Muscle of back (tissue), 3 donors: ENCODE measurements at regions not wholly inside any gene's neighbourhood (a gene's known extent, or its start where the extent isn't known, plus 50 kb on each side); places are given as distances from the start of the nearest gene placed in this dataset.
"Not testable (repeated sequence)": the region's sequence is repeated elsewhere in the genome, so short reads cannot be mapped to it uniquely, and the experiment has no call there.

Experiments used
- DNase-seq, 3 donors: peaks; one replicate each; pipeline versions ENCODE4 v3.0.0 to v3.0.0-alpha.2; 2013

DNA sequence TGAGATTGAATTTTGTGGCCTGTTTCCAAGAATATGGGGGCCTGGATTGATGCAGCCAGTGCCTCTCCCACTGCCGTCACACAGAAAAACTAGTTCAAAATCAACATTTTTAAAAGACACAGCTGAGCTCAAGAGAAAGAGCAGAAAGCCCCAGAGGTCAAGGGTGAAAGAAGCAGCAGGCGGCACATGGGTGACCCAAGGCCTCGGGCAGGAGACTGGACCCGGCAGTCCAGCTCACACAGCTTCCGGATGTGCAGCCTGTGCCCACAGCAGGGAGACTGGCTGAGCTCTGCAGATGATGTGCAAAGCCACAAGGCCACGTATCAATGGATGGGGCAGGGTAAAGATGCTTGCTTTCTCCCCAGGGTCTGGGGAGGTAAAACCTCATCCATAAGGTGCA, 50.4 kb upstream of the RNF32 start:
- DNase-seq, result no peak

DNA sequence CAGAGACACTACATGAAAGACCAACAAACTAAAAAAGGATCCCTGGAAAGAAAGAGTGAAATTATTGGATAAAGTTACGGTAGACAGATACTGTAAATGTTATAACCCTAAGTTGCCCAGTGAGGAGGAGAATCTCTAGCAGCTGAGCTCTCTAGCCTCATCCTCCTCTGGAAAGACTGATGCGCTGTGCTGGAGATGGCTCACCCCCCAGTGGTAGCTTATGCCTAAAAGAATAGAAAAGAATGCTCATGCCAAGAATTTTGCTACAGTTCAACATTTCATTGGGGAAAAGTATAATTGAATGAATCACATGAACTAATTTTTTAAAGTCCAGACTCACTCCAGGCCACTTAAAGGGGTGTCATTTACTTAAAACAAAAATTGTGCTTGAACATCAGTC, 50.8 kb upstream of the RNF32 start:
- no peak for DNase-seq

DNA sequence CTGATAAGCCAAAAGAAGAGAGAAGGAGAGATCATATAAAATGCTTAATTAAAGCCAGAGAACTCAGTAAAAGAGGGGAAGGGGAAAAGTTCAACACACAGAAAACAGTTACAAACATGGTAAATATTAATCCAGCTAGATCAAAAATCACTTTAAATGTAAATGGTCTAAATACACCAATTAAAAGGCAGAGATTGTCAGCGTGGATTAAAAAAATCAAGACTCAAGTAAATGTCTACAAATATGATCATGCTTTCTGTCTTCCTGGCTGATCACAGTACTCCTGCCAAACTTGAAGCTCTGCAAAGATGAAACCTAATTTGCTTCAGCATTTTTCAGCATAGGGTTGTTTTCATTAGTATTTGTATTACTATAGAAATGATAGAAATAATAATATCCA, 54.6 kb upstream of the RNF32 start:
- DNase-seq, result no peak

DNA sequence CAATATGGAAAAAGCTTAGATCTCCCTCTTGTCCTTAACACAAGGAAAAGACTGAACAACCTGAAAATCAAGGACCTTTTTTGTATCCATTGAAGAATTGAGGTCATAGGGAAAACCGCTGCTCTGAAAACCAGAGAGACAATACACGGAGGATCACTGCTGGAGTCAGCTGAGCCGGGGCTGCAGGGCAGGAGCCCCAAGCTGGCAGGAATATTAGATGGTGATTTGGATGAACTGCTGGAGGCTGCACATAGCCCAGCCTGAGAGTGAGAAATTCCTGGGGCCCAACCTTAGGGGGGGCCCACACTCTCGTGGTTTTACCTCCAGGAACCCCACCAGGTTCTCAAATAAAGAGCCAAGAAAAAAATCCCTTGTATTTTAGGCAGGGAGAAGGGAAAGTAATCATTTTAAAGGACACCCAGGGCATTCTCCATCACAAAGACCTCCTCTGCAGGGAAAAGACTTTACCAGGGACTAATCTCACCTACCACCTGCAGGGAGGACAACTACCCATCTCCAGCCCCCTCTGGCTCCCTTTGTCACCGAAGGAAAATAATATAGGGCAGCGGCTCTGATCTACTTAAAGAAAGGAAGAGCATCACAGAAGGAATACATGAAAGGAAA, 55.4 kb upstream of the RNF32 start:
- no peak for DNase-seq

DNA sequence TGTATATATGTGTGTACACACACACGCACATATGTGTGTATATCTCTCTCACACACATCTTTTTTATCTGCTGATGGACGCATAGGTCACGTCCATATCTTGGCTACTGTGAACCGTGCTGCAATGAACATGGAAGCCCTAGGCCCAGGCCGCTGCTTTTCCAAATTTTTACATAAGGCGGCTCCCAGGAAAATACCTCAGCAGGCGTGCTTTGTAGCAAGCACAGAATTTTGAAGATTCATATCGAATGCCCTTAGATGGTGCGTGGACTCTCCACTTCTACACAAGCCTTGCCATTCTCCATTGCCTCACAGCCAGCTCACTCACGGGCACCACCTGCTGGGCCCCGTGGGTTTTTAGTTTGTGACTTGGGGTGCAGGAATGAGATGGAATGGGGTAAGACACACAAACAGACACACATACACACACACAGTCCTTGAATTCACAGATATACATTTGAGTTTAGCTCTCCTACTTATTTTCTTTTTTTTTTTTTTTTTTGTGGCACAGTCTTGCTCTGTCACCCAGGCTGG, 57.9 kb upstream of the RNF32 start:
- DNase-seq, result no peak

DNA sequence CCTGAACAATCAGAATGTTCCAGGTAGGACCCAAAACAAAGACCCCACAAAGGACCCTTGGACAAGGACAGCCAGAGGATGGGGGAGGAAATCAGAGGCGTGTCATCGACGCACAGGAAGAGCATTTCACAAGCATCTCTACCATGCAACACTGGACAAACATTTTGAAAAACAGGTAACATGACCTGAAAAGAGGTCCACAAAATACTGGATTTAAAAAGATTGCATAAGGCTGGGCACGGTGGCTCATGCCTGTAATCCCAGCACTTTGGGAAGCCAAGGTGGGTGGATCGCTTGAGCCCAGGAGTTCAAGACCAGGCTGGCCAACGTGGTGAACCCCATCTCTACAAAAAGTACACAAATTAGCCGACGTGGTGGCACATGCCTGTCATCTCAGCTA, 60.5 kb upstream of the RNF32 start:
- no peak for DNase-seq

DNA sequence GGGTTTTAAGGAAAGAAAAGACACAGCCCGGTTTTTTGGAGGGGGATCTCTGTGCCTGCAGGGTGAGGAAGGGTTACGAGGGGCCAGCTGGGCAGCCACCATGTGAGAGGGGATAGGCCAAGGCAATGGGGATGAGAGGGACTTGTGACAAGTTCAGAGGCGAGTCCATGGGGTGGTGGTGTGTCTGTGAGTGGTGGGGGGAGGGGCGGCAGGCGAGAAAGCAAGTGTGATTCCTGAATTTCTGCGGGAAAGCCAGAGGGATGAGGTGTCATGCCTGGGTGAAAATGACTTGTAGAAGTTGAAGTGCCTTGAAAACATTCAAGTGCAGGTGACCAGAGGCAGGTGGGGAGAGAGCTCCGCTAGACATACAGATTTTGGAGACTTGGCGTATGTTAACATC, 61.0 kb upstream of the RNF32 start:
- DNase-seq, result no peak

DNA sequence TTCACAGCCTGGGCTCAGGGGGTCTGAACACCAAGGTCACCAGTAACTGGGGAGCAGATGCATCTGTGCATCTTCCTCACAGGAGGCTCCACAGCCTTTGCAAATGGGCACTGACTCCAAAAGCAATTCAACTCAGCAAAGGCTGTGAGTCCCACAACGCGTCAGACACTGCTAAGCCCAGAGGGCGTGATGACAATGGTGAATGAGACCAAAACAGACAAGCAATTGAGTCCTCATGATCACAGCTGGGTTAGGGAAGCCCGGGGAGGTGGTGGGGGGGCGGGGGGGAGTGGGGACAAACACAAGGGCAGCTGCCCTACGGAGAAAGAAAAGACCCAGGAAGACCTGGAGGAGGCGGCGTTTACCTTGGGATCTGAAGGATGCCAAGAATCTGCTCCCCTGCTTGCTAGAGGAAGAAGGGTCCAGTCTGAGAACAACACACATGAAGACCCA, 61.6 kb upstream of the RNF32 start:
- DNase-seq, result no peak

DNA sequence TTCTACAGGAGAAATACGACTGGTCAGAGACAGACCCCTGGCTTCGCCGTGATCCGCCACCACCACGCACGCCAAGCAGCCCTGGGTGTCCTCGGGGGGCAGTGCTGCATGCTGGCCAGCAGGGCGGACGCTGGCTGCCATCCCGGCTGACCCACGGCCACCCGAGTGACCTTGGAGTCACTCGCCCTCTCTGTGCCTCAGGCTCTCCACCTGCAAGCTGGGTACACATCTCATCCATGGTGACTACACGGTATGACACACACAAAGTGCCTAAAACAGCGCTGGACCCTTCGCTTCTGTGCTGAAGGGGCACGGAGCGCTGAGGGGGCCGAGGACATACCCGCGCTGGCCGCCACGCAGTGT, 62.0 kb upstream of the RNF32 start:
- DNase-seq, result no peak

DNA sequence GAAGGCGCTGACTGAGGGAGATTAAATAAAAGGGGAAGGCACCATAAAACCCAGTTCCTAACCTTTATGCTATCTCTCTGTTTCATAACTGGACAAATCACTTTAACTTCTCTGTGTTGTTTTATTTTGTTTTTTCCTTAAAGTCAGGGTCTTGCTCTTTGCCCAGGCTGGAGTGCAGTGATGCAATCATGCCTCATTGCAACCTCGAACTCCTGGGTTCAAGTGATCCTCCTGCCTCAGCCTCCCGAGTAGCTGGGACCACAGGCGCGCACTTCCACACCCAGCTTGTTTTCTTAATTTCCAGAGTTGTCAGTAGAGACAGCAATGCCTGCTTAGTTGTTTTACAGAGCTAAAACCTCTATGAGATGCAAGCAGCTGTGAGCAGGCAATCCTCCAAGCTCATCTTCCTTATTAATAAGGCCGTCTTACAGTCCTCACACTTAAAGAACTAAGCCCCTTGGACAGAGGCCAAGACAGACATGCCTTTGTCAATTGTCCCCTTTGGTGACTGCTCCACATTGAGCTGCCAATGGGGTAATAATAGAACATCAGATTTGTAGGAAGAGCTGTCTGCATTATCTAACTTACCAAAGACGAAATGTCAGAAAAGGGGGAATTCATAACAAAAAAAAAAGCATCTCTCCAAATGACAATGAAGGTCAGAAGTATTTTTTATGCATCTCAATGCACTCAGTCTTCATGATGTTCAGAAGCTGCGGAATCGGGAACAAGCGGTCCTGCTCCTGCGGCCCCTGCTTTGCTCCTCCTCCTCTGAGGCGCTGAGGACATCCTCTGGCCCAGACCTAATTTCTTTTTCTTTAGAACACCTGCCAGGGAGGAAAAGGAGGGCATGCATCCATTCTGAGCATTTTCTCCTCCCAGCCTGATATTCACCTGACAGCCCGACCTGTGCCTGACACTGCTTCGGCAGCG, 62.7 kb upstream of the RNF32 start:
- peak in 1 of 3 donors; percentile 1 for DNase-seq

DNA sequence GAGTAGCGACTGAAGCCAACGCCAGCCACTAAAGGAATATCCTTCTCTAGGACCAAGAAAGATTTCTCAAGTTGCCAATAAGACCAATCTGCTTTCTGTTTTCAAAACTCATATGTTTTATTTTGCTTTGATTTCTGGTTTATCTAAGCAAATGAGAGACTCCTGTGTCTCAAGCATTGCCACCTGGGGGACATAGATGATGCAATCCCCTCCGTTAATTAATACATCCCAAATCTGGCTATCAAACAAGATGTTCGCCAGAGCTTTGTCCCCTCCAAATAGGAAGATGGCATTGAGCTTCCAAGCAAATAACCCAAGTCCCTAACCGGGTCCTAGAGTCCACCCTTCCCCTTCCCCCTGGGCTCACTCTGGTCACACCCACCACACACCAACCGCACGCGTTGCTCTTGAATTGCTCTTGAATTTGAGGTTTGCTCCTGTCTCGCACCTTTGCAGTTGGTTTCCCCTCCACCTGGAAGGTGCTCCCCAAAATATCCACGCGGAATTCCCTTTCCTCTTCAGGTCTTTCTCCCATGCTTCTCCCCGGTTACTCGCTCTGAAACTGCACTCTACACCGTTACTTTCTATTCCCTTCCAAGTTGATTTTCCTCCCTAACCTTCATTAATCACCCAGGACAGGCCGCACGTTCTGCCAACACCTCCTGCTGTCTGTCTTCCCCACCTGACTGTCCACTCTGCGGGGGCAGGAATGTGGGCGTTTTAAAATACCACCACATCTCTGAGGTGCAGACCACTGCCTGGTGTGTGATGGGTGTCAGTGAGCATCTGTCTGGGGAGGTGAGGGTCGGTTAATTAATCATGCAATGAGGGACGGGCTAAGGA, 64.1 kb upstream of the RNF32 start:
- DNase-seq, result no peak

DNA sequence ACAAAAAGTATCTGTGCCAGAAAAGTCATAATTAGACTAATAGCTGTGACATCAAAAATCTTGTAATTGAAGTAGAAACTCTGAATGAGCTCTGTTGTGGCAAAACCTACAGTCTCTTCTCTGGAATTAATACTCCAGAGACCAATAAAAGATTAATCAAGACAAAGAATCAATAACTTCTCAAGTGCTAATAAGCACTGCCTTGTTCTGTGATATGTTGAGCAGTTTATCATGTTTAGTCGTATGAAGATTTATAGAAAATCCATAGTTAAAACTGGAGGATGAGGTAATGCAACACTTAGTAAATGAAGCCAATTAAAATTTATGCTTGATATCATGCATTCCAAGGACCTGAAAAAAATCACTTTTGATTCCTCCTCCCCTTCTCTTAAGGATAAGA, 72.3 kb upstream of the RNF32 start:
- no peak for DNase-seq

DNA sequence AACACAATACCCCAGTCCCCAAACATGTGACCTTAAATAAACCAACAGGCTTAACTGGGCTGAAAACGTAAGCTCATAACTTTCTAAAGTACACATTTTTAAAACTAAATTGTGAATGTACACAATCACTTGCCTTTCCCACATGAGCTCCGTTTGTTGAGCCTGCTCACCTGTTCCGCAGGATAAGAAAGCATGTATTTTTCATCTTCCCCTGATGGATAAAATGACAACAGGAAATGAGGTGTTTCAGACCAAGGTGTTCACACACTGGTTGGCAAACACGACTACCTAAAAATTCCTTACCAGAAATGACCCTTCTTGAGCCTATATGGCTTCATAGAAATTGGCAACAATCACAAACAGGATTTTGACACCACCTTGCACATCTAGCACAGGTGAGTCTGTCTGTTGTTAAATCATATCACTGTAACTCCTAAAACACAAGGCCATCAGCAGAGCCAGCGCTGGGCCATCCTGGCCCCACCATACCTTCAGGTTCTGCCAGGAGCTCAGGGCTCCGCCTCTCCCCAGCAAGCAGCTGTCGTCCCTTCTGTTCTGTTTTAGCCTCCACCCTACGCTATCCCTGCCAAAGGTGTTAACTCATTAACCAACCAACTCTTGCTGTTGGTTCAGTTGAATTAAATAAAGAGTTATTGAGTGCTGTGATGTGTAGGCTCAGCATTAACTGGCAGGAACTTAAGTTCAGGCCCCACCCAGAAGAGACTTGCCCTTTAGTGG, 73.6 kb upstream of the RNF32 start:
- DNase-seq, result no peak

DNA sequence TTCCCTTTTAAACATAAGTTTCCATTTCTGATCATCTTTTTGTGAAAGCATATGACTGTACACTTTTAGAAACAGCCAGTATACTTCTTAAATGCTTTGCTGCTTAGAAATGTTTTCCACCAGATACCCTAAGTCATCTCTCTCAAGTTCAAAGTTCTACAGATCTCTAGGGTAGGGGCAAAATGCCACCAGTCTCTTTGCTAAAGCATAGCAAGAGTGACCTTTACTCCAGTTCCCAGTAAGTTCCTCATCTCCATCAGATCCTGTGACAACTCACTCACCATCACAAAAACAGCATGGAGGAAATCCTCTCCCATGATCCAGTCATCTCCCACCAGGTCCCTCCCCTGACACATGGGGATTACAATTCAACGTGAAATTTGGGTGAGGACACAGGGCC, 75.6 kb upstream of the RNF32 start:
- DNase-seq, result not testable (repeated sequence)

DNA sequence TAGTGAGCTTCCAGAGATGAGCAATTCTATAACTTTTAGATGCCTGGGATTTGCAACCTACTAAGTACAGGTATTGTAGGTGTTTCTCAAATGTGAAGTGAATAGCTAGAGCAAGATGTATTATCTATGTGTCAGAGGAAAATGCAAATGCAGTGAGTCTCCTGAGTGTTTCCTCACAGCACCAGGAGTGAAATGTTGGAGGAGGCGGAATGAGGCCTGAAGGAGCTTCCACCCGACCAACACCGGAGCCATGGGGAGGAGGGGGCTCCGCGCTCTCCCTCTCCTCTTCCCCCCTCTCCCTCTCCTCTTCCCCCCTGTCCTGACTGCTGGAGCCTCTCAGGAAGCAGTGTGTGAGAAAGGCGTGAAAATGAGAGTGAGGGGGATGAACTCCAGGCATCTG, 79.9 kb upstream of the RNF32 start:
- no peak for DNase-seq

DNA sequence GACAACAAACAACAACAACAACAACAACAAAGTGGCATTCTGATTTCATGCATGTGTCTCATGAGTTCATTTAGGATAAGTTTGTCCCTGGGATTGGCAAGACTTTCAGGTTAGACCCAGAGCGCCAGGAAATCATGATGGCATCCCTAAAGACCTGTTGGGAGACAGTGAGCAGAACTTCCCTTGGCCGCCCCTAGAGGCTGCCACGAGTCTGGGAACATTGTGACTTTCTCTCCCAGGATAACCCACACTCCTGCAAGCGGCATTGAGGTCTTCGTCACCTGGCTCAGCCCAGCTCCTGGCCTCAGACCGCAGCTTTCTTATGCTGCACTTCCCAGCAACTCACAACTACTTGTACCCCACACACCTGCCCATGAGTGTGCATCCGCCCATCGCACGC, 80.5 kb upstream of the RNF32 start:
- no peak for DNase-seq

DNA sequence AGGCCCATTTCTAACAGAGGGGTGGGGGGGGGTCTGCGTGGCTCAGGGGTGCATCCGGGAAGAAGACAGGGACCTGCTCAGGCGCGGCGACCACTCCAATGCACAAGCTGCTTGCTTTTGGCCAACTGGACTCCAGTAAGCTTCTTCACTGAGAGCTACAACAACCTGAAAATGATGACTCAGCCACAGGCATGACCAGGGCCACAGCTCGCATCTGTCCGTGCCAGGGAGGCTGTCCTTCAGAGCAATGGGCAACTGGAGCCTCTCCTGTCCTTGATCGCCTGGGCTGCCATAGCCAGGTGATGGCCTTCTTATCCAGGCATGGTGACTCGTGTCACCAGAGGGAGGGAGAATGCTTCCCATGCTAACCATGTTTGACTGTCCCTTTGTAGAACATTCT, 81.6 kb upstream of the RNF32 start:
- no peak for DNase-seq

DNA sequence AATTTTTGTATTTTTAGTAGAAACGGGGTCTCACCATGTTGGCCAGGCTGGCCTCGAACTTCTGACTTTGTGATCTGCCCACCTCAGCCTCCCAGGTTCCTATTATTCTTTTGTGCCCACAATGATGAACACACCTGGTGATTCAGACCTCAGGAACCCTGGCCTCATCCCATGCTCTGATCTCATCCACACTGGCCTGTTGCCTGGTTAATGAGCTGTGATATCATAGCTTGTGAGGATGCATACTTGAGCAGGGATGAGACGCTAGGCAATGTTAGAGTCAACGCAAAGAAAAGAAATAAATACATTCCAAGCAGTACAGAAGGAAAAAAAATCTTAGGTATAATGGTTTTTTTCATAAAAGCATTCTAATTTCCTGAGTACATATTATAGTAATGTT, 82.4 kb upstream of the RNF32 start:
- DNase-seq, result no peak

DNA sequence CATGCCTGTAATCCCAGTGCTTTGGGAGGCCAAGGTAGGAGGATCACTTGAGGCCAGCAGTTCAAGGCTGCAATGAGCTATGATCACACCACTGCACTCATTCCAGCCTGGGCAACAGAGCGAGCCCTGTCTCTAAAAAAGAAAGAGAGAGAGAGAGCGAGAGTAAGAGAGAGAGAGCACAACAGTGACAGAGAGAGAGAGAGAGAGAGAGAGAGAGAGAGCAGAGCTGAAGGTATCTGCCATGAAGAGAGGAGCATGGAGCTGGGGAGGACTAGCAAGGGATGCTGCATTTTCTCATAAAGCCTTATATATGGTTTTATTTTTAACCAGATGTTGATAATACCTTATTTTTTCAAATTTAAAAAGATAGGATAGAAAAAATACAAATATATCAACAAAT, 84.5 kb upstream of the RNF32 start:
- no peak for DNase-seq

DNA sequence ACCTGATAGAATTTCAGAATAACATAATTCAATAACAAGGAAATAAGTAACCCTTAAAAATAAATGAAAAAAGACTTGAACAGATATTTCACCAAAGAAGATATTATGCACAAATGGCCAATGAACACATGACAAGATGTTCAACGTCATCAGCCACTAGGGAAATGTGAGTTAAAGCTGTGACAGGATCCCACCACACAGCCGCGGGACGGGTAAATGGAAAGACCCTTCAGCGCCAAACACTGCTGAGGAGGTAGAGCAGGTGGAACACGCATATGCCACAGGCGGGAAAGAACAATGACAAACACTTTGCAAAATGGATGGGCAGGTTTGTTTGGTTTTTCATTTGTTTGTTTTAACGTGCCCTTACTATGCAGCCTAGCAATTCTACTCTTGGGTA, 86.1 kb upstream of the RNF32 start:
- DNase-seq, result no peak

DNA sequence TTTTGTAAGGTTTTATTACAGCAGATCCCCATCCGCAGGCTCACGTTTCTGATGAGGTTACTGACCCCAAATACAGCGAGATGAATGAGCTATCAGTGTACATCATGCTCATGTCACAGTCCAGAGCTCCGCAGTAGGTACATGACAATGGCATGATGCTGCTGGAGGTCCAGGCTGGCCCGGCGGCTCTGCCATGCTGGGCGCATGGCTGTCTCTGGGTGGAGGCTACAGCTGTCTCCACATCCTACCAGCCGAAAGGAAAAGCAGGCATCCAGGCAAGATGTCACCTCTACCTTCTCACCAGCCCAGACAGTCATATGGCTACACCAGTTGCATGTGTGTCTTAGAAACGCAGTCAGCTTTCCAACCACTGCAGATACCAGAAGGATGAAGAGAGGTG, 90.9 kb upstream of the RNF32 start:
- no peak for DNase-seq
